ENCODE measurements at regions not wholly inside any gene's neighbourhood (a gene's known extent, or its start where the extent isn't known, plus 50 kb on each side); places are given as distances from the start of the nearest gene placed in this dataset.

DNA sequence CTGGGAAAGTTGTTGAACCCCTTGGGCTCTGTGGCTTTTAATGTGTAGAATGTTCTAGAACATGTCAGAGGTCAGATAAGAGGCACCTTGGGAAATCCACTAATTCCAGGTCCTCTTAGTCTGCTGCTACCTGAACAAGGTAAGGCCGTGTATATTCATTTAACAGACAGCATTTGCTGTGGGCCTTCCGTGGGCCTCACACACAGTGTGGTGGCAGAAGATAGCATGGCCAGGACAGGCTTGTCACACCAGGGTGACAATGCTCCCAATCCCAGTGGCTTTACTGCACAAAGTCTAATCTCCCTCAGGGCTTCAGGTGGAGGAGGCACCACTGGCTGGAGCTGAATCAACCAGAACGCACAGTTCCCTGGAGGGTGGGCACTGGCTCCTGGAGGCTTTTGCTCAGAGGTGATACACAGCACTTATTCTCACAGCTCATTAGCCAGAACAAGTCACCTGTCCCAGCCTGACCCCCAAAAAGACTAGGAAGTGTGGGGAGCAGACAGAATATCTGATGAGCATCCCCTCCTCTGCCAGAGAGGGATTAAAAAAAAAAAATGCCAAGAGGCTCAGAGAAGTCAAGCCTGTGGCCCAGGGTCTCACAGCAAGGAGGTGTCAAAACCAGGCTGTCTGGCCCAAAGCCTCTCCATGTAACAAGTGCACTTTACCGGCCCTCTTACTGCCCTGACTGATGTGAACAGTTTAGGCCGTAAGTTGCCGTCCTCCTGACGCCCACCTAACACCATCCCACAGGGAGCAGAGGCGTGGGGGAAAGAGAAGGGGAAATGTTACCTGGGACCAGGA is 216.9 kb upstream of the RAB6C start:
- no peak overlapping the region for H3K27ac ChIP-seq (ENCODE audit: low read depth in 2 of 2, low read length in 1 of 2)
- ChIA-PET POLR2A (no interaction called here), CTCF (interaction anchor here (1.0 to 1.4 kb wide), 2 partner anchors 26 to 161 kb away, joined by 3 to 4 read pairs; no protein-coding TSS in a partner anchor)
- no peak overlapping the region for H3K4me3 ChIP-seq (ENCODE audit: low read depth in 2 of 2, low read length in 1 of 2)
- no peaks in the 10 kb centered on the region for H3K9me3 ChIP-seq
- no peak overlapping the region for H3K9ac ChIP-seq
- H3K36me3 ChIP-seq (replicated peaks in 1 of 2; ENCODE audit: control insufficient read depth in 1 of 2, insufficient read depth in 2 of 2, low read length in 1 of 2): no peaks in the 10 kb centered on the region
- 66% methylated on average over 8 of the region's 8 CpGs for WGBS (ENCODE audit: low lambda C conversion rate)
- no peaks in the 10 kb centered on the region for H3K79me2 ChIP-seq (ENCODE audit: insufficient read depth)
- H3K9me2 ChIP-seq: no peaks in the 10 kb centered on the region
- TF ChIP-seq, protein P1, sequence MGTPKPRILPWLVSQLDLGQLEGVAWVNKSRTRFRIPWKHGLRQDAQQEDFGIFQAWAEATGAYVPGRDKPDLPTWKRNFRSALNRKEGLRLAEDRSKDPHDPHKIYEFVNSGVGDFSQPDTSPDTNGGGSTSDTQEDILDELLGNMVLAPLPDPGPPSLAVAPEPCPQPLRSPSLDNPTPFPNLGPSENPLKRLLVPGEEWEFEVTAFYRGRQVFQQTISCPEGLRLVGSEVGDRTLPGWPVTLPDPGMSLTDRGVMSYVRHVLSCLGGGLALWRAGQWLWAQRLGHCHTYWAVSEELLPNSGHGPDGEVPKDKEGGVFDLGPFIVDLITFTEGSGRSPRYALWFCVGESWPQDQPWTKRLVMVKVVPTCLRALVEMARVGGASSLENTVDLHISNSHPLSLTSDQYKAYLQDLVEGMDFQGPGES (IDR thresholded peaks at IDR 0.05; ENCODE audit: low read depth, low read length): no peak
- TF ChIP-seq CHD2 (IDR thresholded peaks at IDR 0.05; ENCODE audit: low read length, partially characterized antibody) (no peak), SMC3 (IDR thresholded peaks at IDR 0.05; ENCODE audit: low read depth, low read length) (no peak), POLR2AphosphoS5 (IDR thresholded peaks at IDR 0.05; ENCODE audit: low read depth, low read length) (no peak), ELF1 (IDR thresholded peaks at IDR 0.05) (no peak), FOXM1 (IDR thresholded peaks at IDR 0.05; ENCODE audit: low read depth) (no peak), RAD21 (IDR thresholded peaks at IDR 0.05; ENCODE audit: low read length) (no peak)
- TF ChIP-seq, protein P2, sequence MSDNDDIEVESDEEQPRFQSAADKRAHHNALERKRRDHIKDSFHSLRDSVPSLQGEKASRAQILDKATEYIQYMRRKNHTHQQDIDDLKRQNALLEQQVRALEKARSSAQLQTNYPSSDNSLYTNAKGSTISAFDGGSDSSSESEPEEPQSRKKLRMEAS (IDR thresholded peaks at IDR 0.05; ENCODE audit: low read depth): no peak
- TF ChIP-seq, protein P3, sequence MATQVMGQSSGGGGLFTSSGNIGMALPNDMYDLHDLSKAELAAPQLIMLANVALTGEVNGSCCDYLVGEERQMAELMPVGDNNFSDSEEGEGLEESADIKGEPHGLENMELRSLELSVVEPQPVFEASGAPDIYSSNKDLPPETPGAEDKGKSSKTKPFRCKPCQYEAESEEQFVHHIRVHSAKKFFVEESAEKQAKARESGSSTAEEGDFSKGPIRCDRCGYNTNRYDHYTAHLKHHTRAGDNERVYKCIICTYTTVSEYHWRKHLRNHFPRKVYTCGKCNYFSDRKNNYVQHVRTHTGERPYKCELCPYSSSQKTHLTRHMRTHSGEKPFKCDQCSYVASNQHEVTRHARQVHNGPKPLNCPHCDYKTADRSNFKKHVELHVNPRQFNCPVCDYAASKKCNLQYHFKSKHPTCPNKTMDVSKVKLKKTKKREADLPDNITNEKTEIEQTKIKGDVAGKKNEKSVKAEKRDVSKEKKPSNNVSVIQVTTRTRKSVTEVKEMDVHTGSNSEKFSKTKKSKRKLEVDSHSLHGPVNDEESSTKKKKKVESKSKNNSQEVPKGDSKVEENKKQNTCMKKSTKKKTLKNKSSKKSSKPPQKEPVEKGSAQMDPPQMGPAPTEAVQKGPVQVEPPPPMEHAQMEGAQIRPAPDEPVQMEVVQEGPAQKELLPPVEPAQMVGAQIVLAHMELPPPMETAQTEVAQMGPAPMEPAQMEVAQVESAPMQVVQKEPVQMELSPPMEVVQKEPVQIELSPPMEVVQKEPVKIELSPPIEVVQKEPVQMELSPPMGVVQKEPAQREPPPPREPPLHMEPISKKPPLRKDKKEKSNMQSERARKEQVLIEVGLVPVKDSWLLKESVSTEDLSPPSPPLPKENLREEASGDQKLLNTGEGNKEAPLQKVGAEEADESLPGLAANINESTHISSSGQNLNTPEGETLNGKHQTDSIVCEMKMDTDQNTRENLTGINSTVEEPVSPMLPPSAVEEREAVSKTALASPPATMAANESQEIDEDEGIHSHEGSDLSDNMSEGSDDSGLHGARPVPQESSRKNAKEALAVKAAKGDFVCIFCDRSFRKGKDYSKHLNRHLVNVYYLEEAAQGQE (IDR thresholded peaks at IDR 0.05; ENCODE audit: low read depth, low read length): no peak
- no peaks in the 10 kb centered on the region for H3F3A ChIP-seq (replicated peaks; ENCODE audit: insufficient read depth)
- DNase-seq: no peak
- H3K4me1 ChIP-seq (ENCODE audit: control insufficient read depth in 1 of 2, insufficient read depth in 2 of 2, low read depth in 1 of 2, low read length in 1 of 2): peaks cover 0 to 12% of the 10 kb centered on the region in 2 experiments; a peak in 1 of 4 replicates
- H3K4me2 ChIP-seq: no peak overlapping the region
- no peak overlapping the region for H2AFZ ChIP-seq (ENCODE audit: low read depth)
- no peaks in the 10 kb centered on the region for H4K20me1 ChIP-seq (ENCODE audit: insufficient read depth)
- no peaks in the 10 kb centered on the region for H3K27me3 ChIP-seq (ENCODE audit: insufficient read depth)

DNA sequence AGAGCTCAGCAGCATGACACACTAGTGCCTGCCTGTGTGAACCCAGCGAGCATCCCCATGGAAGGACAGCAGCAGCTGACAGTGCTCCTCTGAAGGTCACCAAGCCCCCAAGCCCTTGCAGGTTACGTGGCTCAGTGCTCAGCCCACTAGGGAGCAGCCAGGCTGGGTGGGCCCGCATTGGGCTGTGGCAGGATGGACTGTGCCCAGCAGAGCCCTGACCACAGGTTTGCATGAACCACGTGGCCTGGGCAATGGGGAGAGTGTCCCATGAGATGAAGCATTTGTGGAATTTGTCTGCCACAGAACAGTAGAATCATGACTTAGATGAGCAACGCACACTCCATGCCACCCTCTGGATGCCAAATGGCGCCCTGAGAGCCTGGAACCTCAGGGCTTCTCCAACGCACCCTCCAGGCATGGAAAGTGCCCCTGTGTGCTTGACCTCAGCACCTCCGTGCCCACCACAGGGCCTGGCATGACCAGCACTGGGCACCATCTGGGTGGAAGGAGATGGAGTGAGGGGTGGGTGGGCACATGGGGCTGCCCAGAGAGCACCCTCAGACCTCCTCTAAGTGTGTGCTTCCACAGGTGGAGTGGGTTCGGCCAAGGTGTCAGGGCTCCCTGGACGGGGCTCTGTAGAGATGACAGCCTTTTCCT is 216.1 kb upstream of the RAB6C start:
- H3K27ac ChIP-seq (ENCODE audit: low read depth in 2 of 2, low read length in 1 of 2): no peak overlapping the region
- WGBS (ENCODE audit: low lambda C conversion rate): 32% methylated on average over 7 of the region's 10 CpGs

More for the DNA sequence above, 216.1 kb upstream of the RAB6C start:
- Histone ChIP-seq H3K4me2 (no peak overlapping the region), H3K4me3 (ENCODE audit: low read depth in 2 of 2, low read length in 1 of 2) (no peak overlapping the region), H3K27me3 (ENCODE audit: insufficient read depth) (no peaks in the 10 kb centered on the region), H2AFZ (ENCODE audit: low read depth) (no peak overlapping the region), H3K36me3 (replicated peaks in 1 of 2; ENCODE audit: control insufficient read depth in 1 of 2, insufficient read depth in 2 of 2, low read length in 1 of 2) (no peaks in the 10 kb centered on the region), H3K9me3 (no peaks in the 10 kb centered on the region), H3K9ac (no peak overlapping the region), H3K4me1 (ENCODE audit: control insufficient read depth in 1 of 2, insufficient read depth in 2 of 2, low read depth in 1 of 2, low read length in 1 of 2) (peaks cover 0 to 8% of the 10 kb centered on the region in 2 experiments; a peak in 1 of 4 replicates), H3F3A (replicated peaks; ENCODE audit: insufficient read depth) (no peaks in the 10 kb centered on the region), H4K20me1 (ENCODE audit: insufficient read depth) (no peaks in the 10 kb centered on the region), H3K9me2 (no peaks in the 10 kb centered on the region), H3K79me2 (ENCODE audit: insufficient read depth) (no peaks in the 10 kb centered on the region)
- ChIA-PET POLR2A (no interaction called here), CTCF (interaction anchor here (1.0 kb wide), 1 partner anchor 27 kb away, joined by 3 read pairs; no protein-coding TSS in a partner anchor)
- TF ChIP-seq JUND (IDR thresholded peaks at IDR 0.05) (no peak), RCOR1 (IDR thresholded peaks at IDR 0.05; ENCODE audit: low read length) (no peak), EZH2phosphoT487 (IDR thresholded peaks at IDR 0.05; ENCODE audit: borderline replicate concordance, low read depth) (no peak), FOXM1 (IDR thresholded peaks at IDR 0.05; ENCODE audit: low read depth) (no peak)
- TF ChIP-seq, protein P3 (IDR thresholded peaks at IDR 0.05; ENCODE audit: low read depth, low read length): no peak
- no peak for DNase-seq

Data from SK-N-SH (cell line).